NCI-H2196 treated with DMSO at 0.1 percent for 48 hours (cell line): ENCODE measurements at regions not wholly inside any gene's neighbourhood (a gene's known extent, or its start where the extent isn't known, plus 50 kb on each side); places are given as distances from the start of the nearest gene placed in this dataset.
A peak's percentile ranks its signal among the peaks of the same experiment; 100 is the strongest.

Source experiments
- DNase-seq: peaks from one replicate; lab custom pipeline; 2025; ENCODE audit not compliant: unreplicated experiment; lab: John Stamatoyannopoulos, UW

DNA sequence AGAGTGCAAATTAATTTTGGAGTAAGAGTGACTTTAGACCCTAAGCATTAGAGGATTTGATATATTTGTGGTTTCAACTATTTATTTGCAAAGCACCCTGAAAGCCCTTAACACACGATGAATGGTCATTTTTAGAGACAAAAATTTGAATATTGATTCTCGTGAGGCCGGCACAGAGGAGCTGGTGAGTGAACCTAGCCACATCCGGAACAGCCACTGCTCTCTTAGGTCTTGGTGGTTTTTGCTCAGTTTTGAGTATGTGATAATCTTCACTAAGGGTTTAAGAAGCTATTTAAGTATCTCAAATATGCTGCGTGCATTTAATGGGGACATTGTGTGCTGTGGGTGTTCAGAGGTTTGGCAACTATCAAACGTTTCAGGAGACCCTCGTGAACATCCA is 204.8 kb downstream of the TSN start:
- DNase-seq: no peak

DNA sequence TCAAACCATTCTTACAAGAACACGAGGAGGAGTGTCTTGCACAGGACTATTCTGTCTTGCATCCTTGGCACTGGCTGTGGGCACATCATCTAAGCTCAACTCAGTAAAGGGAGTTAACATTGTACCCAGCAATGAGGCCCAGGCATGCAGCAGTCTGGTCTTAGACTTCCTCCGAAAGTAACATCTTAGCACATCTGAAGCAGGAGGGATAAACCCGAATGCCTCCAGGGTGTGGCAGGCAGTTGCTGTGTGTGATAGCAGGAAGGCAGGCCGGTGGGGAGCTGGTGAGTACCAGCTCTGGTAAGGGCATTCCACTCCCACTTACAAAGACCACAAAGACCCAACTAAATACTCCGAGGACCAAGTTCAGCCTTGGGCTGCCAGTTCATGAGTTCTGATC is 206.3 kb downstream of the TSN start:
- DNase-seq: no peak

DNA sequence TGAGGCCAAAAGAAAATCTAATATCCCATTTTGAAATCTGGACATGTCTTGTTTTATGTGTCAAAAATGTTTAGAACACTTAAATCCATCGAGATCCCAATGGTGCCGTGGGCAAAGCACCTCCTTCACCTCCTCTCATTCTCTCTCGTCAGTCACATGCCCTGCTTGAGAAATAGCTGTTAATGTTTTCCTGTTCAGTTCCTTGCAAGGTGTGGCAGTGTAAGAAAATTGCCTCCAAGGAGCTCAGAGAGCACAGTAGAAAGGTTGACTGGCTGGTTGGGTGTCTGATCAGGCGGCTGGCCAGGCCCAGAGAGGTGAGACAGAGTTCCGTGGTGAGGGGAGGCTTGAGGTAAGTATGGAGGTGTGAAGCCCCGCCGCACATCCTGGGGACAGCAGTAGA is 210.2 kb downstream of the TSN start:
- DNase-seq: no peak

DNA sequence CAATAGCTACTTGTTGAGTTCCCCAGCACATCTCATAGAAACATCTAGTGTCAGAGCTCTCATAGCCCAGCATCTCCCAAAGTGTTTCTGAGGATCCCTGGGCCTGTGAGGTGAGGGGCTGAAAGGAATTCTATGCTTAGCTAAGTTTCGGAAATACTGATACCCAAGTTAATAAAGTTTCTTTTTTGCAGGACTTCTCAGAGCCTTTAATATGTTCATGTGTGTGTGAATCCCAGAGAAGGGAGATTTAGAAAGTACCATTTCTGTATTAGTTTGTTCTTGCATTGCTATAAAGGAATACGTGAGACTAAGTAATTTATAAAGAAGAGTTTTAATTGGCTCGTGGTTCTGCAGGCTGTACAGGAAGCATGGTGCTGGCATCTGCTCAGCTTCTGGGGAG is 211.2 kb downstream of the TSN start:
- DNase-seq: no peak

DNA sequence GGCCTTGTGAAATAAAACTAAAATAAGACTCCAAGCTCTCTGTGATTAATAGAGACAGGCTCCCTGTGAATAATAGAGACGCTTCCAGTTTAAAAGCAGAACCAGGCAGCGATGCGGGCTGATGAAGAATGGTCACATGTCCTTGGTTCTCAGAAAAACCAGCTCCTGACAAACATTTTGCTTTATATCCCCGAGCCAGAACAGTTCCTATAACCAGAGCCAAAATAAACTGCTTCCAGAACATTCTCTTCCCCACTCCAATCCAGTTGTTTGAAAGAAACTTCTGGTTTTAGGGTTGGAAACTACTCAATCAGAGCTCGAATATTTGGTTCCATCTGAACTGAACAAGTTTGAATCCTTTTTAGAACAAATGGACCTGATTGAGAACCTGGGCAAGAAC is 213.7 kb downstream of the TSN start:
- no peak for DNase-seq

DNA sequence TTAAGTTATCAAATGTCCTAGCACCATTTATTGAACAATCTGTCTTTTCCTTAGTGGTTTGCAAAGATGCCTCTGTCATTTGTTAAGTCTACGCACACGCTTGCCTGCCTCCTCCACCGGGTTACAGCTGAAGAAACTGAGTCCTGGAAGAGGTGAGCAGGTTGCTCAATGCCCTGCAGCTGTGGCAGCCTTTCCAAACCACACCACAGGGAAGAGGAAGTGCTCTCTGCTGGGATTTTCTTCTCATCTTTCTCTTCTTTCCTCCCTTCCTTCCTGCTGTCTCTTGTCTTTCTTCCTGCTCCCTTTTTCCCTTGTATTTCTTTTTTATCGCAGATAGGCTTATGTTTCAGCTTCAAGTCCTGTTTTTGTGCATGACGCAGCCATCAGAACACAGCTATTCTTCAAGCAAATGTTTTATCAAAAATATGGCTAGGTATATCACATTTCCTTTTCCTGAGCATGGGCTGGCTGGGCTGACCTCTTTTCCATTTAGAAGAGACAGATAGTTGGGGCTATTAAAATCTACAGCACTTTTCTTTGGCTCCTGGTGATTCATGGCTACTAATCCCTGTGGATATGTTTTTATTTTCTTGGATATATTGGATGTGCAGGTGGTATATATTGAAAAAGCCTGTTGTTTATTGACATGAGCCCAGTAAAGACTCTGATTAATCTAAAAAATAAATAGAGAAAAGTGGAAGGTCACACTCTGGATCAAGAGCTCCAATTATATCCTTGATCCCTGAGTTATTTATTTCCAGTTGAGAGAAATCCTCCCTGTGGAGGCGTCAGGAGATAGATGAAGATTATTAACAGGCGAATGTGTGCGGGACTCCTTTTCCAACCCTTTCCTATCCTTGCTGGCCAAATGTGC is 214.6 kb downstream of the TSN start:
- no peak for DNase-seq

DNA sequence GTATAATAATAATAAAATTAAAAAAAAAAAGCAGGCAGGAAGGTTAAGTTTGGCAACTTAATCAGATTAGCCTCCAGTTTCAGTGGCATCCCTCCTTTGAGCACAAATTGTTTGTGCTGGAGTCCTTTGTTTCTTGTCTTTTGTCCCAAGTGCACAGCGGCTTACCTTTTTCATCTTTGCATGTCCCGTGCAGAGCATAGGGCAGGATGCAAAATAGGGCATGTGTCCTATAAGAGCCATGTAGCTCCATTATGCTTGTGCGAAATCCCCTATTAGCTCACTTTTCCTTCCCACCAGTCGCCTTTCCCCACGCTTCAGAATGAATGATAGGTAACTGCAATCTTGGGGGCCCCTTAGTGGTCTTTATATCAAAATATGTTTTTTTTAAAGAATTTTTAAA is 216.8 kb downstream of the TSN start:
- DNase-seq: no peak

DNA sequence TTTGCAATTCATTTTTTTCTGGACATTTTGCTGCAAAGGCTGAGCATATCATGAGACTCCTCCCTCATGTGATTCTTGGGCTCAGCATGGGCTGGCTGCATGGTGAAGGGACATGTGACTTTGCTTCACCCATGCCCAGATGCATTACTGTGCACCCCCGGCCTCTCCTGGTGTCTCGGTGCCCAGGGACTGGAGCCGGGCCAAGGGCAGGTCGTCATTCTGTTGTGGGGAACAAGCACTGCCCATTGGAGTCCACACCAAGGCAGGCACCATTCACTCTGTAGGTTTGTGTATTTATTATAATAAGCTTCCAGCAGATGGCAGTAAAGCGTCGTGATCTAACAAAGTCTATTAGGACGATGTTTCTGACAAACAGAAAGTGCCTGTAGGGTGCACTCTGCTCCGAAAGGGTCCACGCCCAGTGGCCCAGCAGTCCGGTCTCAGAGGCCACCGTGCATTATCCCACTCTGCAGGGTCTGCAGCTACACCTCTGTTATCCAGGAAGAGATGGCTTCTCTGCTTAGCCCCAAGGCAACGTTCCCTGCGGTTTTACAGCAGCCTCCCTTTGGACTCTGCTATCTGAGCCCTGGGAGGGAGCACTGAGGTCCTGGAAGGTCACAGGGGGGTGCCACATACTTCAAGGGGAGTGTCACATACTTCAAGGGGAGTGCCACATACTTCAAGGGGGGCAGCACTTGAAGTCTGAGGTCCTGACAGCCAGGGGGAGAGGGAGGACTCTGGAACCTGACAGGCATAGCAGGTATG is 219.6 kb downstream of the TSN start:
- peak; percentile 82 for DNase-seq

DNA sequence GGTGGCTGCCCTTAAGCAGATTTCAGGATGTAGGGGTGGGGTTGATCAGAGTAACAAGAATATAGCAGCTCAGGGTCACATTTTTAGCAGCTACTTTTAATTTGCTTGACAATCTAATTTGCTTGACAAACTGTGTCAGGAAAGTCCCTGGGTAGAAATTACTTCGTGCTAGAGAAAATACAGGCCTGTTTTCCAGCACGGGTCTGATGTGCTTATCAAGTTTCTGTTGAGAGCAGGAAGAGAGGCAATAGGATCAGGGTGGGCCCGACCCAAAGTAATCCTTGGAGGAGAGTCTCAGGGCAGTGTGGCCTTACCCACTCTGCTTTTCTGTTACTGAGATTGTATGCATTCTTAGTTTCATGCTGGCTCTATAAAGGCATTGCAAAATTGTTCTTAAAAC is 221.5 kb downstream of the TSN start:
- DNase-seq: no peak

DNA sequence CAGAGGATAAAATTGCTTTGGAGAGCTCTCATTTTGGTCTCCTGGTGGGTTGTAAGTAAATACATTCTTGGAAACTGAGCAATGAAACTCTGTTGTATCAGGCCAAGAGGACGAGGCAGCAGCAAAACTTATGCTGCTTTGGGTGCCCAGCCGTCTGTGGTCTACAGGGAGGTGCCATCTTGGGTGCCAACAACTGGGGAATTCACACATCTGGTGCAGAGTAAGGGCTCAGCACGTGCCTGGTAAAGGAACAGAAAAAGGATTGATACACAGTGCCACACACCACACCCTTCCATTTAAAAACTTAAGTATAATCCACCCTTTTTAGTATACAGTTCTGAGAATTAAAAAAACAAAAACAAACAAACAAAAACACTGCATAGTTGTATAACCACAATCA is 221.9 kb downstream of the TSN start:
- DNase-seq: no peak

DNA sequence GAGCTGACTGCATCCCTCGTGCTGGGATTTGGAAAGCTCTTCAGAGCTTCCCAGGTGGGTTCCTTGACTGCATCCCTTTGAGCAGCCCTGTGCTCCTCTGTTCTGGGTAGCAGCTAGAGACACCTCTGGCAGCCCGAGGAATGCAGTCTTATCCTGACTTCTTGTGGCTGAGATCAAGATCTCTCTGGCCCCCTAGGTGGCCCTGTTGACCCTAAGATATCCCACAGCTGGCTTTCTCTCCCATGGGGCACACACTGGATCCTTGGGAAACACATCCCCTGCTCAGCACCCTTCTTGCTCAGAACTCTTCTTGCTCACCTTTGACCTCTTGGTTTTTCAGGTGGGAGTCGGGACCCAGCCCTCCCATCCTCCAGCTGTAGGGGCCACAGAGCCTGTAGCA is 237.2 kb downstream of the TSN start:
- no peak for DNase-seq

DNA sequence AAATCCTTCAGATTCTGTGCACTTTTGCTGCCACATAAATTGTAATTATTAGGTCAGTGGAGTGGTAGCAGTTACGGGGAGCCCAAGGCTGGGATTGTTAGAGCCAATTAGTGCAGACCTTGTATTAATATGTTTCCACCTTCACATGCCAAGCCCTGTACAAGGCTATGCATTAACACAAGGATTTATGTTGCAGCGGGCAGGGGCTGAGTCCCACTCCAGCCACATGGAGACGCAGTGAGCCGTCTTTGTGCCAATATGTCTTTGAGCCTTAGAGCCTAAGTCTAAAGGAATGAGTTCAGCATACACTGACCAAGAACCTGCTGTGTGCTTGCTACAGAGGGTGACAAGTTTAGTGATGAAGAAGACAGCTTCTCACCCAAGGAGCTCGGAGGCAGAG is 238.2 kb downstream of the TSN start:
- DNase-seq: no peak

DNA sequence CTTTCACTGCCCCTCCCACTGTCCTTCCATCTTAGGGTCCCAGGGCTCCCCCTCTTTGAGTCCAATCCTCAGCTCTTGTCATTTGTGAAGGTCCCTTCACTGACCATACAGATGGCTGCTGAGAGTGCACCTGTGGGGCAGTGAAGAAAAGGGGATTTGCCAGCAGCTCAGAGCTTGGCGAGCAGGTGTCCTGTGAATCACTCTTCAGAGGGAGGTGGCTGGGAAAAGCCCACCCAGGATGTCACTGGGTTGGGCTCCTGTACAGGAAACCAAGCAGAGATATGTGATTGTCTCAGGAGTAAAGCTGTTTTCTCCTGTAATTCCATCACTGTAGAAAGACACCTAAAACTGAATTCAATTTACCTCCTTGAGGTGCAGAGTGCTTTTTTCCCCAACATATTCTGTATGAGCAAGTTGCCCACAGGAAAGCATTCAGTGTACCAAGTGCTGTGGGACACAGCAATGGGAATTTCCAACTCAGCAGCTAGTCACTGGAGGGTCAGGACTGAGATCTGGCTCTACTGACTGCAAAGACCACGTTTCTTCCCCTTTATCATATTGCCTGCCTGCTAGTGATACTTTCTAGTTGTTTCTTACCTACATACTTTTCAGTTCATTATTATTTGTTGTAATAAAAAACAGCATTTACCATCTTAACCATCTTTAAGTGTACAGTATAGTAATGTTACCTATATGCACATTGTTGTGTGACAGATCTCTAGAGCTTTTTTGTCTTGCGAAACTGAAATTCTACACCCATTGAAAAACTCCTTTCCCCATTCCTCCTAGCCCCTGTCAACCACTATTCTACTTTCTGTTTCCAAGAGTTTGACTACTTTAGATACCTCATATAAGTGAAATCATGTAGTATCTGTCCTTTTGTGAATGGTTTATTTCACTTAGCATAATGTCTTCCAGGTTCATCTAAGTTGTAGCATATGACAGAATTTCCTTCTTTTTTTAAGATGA is 239.1 kb downstream of the TSN start:
- DNase-seq: no peak

DNA sequence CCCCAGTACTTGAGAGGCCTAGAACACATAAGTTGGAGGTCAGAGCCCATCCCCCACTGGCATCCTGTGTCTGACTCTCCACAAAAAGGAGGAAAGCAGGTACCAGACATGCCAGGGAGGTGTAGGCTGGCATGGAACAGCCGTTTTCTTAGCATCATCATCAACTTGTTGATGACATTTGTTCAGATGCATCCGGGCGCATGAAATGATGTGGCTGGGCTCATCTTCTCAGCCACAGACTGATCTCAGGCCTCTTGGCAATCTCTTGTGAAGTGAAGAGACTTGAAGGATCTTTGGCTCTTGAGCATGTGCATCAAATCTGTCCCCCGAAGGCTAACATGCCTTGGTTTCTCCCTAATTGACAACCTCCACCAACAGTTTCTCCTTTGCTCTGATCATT is 243.3 kb downstream of the TSN start:
- DNase-seq: no peak

DNA sequence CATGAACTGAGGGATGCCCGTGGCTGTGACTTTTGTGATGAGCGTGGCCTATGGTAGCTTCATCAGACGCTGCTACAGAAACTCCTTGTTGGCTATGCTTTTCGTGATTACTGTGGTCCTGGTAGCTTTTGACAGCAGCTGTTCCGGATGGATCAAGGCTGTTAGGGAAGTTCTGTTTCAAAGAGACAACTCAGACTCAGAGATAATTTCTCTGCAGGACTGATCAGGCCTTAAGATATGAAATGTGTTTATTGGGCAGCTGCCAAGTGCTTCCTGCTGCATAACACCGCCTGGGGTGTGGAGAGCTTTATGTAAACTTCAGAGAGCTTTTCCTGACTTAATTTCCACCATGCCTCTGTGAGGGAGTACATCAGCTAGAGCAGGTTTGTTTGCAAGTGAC is 243.8 kb downstream of the TSN start:
- DNase-seq: no peak

DNA sequence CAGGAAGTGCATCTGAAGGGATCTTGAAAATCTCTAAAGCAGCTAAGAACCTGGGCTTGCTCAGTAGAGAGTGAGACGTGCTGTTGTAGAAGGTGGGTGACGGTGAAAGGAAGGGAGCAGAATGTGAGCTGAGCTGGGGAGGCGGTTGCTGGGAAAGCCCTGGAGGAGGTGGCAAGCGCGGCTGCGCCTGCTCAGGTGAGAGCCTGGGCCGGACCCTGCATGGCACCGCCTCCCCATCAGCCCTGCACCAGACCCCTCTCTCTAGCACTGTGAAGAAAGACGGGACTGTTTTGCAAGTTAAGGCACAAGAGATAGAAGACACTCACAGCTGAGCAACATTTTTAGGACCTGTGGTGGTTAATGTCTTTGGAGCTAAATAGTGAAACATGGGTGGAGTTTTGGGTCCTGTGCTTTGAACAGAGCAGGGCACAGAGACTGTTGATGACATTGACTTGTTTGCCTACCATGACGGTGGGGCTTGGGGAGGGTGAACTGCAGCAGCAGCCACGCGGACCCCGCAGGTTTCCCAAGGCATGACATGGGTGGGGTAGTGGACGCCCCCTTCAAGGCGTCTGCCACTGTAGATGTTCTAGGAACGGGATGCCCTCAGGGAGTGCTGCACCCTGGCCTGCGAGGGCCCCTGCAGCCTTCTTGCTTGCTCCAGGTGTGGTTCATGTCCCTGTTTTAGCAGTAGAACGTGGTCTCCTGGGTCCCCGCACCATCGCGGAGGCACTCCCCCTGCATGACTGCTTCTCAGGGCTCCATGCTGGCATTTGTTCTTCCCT is 245.3 kb downstream of the TSN start:
- no peak for DNase-seq

DNA sequence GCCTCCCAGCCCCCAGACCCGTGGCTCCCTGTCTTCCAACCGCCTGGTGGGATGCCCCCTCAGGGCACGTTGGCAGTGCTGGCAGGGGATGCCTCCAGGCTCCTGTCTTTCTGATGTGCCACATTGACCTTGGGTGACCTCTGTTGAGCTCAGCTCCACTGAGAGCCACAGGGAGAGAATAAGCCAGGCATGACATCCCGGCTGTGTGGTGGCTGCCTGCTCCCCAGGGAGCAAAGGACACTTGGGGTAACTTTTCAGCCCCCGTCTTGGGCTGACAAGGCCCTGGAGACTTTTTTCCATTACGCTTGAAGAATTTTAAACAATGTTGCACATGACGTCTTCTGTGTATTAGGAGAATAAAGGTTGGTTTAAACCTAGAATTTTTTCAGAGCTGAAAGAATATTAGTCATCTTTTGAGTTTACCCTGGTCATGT is 246.0 kb downstream of the TSN start:
- DNase-seq: no peak

DNA sequence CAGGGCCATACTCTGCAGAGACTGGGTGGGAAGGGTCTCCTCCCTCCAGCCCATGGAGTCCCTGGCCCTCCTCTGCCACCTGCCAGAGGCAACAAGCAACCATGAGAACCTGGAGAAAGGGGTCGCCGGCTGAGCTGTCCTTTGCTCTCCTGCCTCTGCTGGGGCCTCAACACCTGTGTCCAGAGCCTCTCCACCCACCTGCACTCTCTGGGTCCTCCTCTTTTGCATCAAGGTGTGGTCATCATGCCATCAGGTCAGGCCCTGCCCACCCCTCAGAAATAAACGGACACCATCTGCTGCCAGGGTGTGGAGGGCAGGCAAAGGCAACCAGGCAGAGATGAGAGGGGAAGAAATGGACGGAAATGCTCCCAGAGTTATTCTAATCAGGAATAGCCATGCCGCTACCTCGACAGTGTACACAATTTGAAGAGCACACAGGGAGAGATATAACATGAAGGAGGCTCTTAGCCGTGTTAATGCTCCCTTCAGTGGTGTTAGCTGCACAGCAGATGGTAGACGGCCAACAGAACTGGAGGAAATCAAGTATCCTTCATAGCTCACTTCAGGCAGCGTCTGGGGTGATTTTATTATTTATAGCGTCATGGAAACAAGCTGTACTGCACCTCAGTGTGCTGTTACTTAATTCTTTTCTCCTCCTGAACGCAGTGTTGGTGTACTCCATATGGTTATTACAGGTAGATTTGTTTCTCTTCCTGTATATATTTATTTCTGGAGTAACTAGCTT is 247.9 kb downstream of the TSN start:
- no peak for DNase-seq

DNA sequence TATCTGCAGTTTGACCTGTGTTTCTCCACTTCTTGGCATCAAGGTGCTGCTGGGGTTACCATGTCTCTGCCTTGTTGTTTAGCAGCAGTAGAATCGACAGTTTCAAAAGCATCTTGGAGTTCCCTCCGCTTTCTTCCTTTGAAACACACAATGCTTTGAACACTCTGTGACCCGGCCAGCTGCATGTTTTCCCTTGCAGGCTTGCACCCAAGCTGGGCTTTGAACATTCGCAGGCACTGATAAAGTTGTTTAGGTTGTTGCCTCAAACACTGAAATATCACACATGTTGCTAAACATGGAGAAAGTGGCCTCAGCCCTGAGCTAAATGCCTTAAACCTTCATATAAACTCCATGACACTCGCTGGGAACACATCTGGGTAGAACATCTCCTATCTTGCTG is 251.7 kb downstream of the TSN start:
- DNase-seq: no peak

DNA sequence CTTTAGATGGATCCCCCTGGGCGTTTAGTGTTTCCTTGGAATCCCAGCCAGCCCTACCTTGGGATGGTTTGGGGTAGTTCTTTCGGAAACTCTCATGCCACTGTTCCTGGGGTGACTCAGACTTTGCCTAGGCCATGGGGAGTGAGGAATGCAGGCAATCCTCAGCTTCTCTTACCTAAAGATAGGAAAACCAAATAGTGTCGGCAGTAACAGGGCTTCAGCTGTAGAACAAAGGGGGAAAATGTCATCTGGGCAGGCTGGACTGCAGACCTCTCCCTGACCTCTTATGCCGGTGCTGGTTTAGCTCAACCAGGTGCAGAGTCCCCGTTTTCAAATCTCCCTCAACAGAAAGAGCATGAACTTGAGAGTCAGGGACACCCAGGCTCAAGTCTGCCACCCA is 252.1 kb downstream of the TSN start:
- DNase-seq: no peak
